Cardiac fibroblast (primary cell): ENCODE measurements at regions not wholly inside any gene's neighbourhood (a gene's known extent, or its start where the extent isn't known, plus 50 kb on each side); places are given as distances from the start of the nearest gene placed in this dataset.

Experiments
- DNase-seq, 2 donors: peaks; one replicate each; pipeline versions ENCODE4 v3.0.0 to v3.0.0-alpha.2; 2010; ENCODE audit warnings: low read depth in 2 of 2
- H3K4me3 ChIP-seq, 2 donors: replicated peaks in 1 of 2; 1 replicate in 1 of 2; 2 replicates in 1 of 2; pipeline ENCODE4 v1.5.1; 2011; ENCODE audit warnings: low read depth in 2 of 2, low read length in 2 of 2, mild to moderate bottlenecking in 2 of 2, moderate library complexity in 1 of 2
- CTCF ChIP-seq: IDR thresholded peaks from one replicate; pipeline ENCODE4 v1.5.1; 2011; ENCODE audit warnings: low read depth, mild to moderate bottlenecking, low read length, inconsistent platforms

GRCh38 chr5:28734396-28734795 is 1696.0 kb upstream of the CDH9 start:
- TF ChIP-seq CTCF: no peak
- DNase-seq: no peak
- no peak overlapping the region for H3K4me3 ChIP-seq

- H3K4me3 ChIP-seq: no peak overlapping the region
- TF ChIP-seq CTCF: no peak
- no peak for DNase-seq
These were observed 1690.7 kb upstream of the CDH9 start for GRCh38 chr5:28729067-28729466.

GRCh38 chr5:28726815-28727214 is 1688.4 kb upstream of the CDH9 start:
- no peak for DNase-seq
- TF ChIP-seq CTCF: no peak
- H3K4me3 ChIP-seq: no peak overlapping the region

GRCh38 chr5:28725001-28725400 is 1686.6 kb upstream of the CDH9 start:
- H3K4me3 ChIP-seq: no peak overlapping the region

GRCh38 chr5:28714907-28715698 is 1676.7 kb upstream of the CDH9 start:
- no peak for DNase-seq
- H3K4me3 ChIP-seq: no peak overlapping the region
- TF ChIP-seq CTCF: no peak

More at GRCh38 chr5:28725001-28725400, 1686.6 kb upstream of the CDH9 start:
- DNase-seq: no peak
- TF ChIP-seq CTCF: no peak

- H3K4me3 ChIP-seq: no peak overlapping the region
- DNase-seq: no peak
- no peak for TF ChIP-seq CTCF
These were observed 1672.0 kb upstream of the CDH9 start for GRCh38 chr5:28710360-28710759.

- DNase-seq: no peak
- no peak overlapping the region for H3K4me3 ChIP-seq
- no peak for TF ChIP-seq CTCF
These were observed 1670.1 kb upstream of the CDH9 start for GRCh38 chr5:28708472-28708871.
